ENCODE measurements at regions not wholly inside any gene's neighbourhood (a gene's known extent, or its start where the extent isn't known, plus 50 kb on each side); places are given as distances from the start of the nearest gene placed in this dataset.

DNA sequence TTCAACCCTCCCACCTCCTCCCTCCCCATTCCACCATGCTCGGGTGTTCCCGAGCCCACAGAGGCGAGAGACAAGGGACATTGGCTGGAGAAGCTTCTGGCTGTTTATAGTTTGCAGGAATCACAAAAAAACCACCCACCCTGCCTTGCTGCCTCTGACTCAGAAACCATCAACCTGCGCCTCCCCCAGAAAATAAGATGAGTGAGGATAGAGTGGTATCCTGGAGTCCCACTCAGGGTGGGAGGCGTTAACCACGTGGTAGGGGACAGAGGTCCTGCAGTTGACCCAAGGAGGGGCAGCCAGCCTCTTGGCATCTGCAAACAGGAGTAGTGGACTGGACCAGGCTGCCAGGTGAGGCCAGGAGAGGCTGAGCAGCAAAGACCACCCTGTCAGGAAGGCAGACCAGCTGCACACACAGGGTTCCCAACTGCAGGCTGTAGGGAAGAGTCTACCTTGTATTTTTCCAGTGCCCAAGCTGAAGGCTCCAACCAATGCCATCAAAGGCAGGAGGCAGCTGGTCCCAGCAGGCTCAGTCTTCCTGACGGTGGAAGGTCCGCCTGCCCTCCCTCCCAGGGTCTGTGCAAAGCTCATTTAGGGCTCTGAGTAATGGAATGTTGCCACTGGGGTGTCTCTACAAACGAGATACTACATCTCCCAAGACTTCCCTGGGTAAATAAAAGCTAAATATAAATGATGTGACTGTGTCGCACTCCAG, 201.5 kb upstream of the TNRC6C start (continued):
- TF ChIP-seq, protein P1, sequence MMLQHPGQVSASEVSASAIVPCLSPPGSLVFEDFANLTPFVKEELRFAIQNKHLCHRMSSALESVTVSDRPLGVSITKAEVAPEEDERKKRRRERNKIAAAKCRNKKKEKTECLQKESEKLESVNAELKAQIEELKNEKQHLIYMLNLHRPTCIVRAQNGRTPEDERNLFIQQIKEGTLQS (IDR thresholded peaks at IDR 0.05) = no peak
- TF ChIP-seq, protein P2, sequence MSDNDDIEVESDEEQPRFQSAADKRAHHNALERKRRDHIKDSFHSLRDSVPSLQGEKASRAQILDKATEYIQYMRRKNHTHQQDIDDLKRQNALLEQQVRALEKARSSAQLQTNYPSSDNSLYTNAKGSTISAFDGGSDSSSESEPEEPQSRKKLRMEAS (IDR thresholded peaks at IDR 0.05) = no peak
- TF ChIP-seq SP1 (IDR thresholded peaks at IDR 0.05) (no peak), NR2F2 (IDR thresholded peaks at IDR 0.05) (no peak)
- TF ChIP-seq, protein P3, sequence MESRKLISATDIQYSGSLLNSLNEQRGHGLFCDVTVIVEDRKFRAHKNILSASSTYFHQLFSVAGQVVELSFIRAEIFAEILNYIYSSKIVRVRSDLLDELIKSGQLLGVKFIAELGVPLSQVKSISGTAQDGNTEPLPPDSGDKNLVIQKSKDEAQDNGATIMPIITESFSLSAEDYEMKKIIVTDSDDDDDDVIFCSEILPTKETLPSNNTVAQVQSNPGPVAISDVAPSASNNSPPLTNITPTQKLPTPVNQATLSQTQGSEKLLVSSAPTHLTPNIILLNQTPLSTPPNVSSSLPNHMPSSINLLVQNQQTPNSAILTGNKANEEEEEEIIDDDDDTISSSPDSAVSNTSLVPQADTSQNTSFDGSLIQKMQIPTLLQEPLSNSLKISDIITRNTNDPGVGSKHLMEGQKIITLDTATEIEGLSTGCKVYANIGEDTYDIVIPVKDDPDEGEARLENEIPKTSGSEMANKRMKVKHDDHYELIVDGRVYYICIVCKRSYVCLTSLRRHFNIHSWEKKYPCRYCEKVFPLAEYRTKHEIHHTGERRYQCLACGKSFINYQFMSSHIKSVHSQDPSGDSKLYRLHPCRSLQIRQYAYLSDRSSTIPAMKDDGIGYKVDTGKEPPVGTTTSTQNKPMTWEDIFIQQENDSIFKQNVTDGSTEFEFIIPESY (IDR thresholded peaks at IDR 0.05) = no peak

DNA sequence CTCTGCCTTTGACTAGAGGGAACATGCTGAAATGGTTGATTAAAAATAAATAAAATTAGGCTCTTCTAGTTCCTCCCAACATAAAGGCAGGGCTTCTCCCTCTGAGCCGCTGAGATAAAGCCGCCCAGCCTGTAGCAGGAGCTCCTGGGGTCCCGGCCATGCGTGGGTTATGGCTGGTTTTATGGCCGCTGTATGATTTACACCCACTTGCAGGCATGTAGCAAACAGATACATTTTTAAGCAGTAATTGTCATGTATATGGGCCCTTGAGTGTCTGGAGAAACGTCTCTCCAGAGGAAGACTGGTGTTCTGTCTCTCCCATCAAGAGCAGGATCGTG, 201.0 kb upstream of the TNRC6C start:
- no peak overlapping the region for H3K27ac ChIP-seq (ENCODE audit: low read depth in 1 of 2, low read length in 2 of 2)
- no peaks in the 10 kb centered on the region for H3K4me1 ChIP-seq (ENCODE audit: control insufficient read depth in 4 of 4, insufficient read depth in 4 of 4, low read length in 3 of 4)
- H3K9ac ChIP-seq (ENCODE audit: low read depth in 1 of 2, low read length in 2 of 2) = no peak overlapping the region
- TF ChIP-seq SP1 (IDR thresholded peaks at IDR 0.05) = no peak
- no peak for TF ChIP-seq RAD21 (IDR thresholded peaks at IDR 0.05)
- TF ChIP-seq, protein P4, sequence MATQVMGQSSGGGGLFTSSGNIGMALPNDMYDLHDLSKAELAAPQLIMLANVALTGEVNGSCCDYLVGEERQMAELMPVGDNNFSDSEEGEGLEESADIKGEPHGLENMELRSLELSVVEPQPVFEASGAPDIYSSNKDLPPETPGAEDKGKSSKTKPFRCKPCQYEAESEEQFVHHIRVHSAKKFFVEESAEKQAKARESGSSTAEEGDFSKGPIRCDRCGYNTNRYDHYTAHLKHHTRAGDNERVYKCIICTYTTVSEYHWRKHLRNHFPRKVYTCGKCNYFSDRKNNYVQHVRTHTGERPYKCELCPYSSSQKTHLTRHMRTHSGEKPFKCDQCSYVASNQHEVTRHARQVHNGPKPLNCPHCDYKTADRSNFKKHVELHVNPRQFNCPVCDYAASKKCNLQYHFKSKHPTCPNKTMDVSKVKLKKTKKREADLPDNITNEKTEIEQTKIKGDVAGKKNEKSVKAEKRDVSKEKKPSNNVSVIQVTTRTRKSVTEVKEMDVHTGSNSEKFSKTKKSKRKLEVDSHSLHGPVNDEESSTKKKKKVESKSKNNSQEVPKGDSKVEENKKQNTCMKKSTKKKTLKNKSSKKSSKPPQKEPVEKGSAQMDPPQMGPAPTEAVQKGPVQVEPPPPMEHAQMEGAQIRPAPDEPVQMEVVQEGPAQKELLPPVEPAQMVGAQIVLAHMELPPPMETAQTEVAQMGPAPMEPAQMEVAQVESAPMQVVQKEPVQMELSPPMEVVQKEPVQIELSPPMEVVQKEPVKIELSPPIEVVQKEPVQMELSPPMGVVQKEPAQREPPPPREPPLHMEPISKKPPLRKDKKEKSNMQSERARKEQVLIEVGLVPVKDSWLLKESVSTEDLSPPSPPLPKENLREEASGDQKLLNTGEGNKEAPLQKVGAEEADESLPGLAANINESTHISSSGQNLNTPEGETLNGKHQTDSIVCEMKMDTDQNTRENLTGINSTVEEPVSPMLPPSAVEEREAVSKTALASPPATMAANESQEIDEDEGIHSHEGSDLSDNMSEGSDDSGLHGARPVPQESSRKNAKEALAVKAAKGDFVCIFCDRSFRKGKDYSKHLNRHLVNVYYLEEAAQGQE (IDR thresholded peaks at IDR 0.05) = no peak
- TF ChIP-seq HNF4G (IDR thresholded peaks at IDR 0.05) = no peak
- TF ChIP-seq RXRA (IDR thresholded peaks at IDR 0.05) = no peak
- TF ChIP-seq EGR1 (IDR thresholded peaks at IDR 0.05; ENCODE audit: low read depth in 2 of 2) = no peak
- TF ChIP-seq, protein P1 (IDR thresholded peaks at IDR 0.05) = no peak
- WGBS = 73% methylated on average over 7 of the region's 7 CpGs
- H3K9me3 ChIP-seq (ENCODE audit: control insufficient read depth in 4 of 4, low read length in 3 of 4) = peaks cover 0 to 10% (median 5%) of the 10 kb centered on the region in 4 donors
- no peak for DNase-seq (ENCODE audit: low spot score)
- no peaks in the 10 kb centered on the region for H3K27me3 ChIP-seq (ENCODE audit: control insufficient read depth in 4 of 4, insufficient read depth in 4 of 4, low read length in 3 of 4)
- no peaks in the 10 kb centered on the region for H3K36me3 ChIP-seq (ENCODE audit: control insufficient read depth in 4 of 4, insufficient read depth in 3 of 4, low read depth in 1 of 4, low read length in 3 of 4)
- no peak overlapping the region for H3K4me3 ChIP-seq (ENCODE audit: low read depth in 1 of 3, low read length in 3 of 3)

DNA sequence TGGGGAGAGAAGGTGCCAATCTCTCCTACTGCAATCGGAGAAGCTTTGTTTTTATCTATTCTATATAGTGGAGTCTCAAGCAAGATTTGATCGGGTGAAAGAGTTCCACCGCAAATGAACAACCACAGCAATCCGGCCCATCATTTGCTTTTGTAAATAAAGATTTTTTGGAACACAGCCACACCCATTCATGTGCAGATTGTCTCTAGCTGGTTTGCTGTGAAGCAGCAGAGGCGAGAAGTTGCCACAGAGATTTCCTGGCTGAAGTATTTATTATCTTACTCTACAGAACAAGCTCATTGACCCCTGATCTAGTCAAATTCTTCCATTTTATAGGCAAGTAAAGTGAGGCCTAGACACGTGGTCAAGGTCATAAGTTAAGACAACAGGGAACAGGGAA, 195.5 kb upstream of the TNRC6C start:
- no peaks in the 10 kb centered on the region for H3K36me3 ChIP-seq (ENCODE audit: control insufficient read depth in 4 of 4, insufficient read depth in 3 of 4, low read depth in 1 of 4, low read length in 3 of 4)
- no peak overlapping the region for H3K27ac ChIP-seq (ENCODE audit: low read depth in 1 of 2, low read length in 2 of 2)
- no peak for DNase-seq (ENCODE audit: low spot score)
- TF ChIP-seq YY1 (IDR thresholded peaks at IDR 0.05) = no peak
- TF ChIP-seq, protein P2 (IDR thresholded peaks at IDR 0.05) = no peak
- TF ChIP-seq, protein P3 (IDR thresholded peaks at IDR 0.05) = no peak
- no peak for TF ChIP-seq FOXA2 (IDR thresholded peaks at IDR 0.05)
- no peak for TF ChIP-seq RXRA (IDR thresholded peaks at IDR 0.05)
- no peak for TF ChIP-seq HNF4G (IDR thresholded peaks at IDR 0.05)
- 60% methylated on average over 6 of the region's 6 CpGs for WGBS
- H3K27me3 ChIP-seq (ENCODE audit: control insufficient read depth in 4 of 4, insufficient read depth in 4 of 4, low read length in 3 of 4) = no peaks in the 10 kb centered on the region
- no peaks in the 10 kb centered on the region for H3K4me1 ChIP-seq (ENCODE audit: control insufficient read depth in 4 of 4, insufficient read depth in 4 of 4, low read length in 3 of 4)
- H3K4me3 ChIP-seq (ENCODE audit: low read depth in 1 of 3, low read length in 3 of 3) = no peak overlapping the region
- no peak overlapping the region for H3K9ac ChIP-seq (ENCODE audit: low read depth in 1 of 2, low read length in 2 of 2)
- H3K9me3 ChIP-seq (ENCODE audit: control insufficient read depth in 4 of 4, low read length in 3 of 4) = no peaks in the 10 kb centered on the region

Measured in liver (tissue), 7 donors.